ENCODE measurements at regions not wholly inside any gene's neighbourhood (a gene's known extent, or its start where the extent isn't known, plus 50 kb on each side); places are given as distances from the start of the nearest gene placed in this dataset.

DNA sequence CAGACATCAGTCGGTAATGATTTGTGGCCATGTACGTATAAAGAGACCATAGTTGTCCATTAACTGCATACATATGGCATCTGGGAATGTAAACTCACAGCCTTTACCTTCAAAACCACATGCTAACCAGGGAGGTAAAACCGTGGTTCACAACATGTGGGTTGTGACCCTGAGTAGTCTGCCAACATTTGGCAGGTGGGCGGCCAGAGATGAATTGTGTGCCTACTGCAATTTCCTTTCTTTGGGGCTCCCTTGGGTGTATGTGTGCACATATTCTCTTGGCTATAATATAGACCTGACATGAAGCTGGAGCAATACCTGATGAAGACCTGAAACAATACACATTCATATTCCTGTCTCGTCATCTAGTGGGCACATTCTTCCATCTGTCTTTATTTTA lies 396.0 kb downstream of the MLLT3 start:
- Mint-ChIP-seq H3K27ac (ENCODE audit: unreplicated experiment) (no peak overlapping the region), H3K9me3 (ENCODE audit: low read depth, unreplicated experiment) (peaks cover 4% of the 10 kb centered on the region), H3K4me3 (ENCODE audit: low read depth, unreplicated experiment) (no peak overlapping the region), H3K36me3 (ENCODE audit: insufficient read depth, unreplicated experiment) (no peaks in the 10 kb centered on the region), H3K27me3 (ENCODE audit: unreplicated experiment) (no peaks in the 10 kb centered on the region), H3K4me1 (ENCODE audit: low read depth, unreplicated experiment) (peaks cover 8% of the 10 kb centered on the region)
- intact Hi-C loops (cut with micrococcal nuclease; ENCODE audit: unreplicated experiment): no loop called here
- CTCF ChIA-PET: no interaction called here
- no TSS peak for BruUV-seq (replicated peaks)
- no peak for TF ChIP-seq CTCF (IDR thresholded peaks at IDR 0.05; ENCODE audit: unreplicated experiment)
- no peak for DNase-seq

GRCh38 chr9:20225826-20226225 lies 396.5 kb downstream of the MLLT3 start:
- H3K27ac Mint-ChIP-seq (ENCODE audit: unreplicated experiment): no peak overlapping the region
- no peak for DNase-seq
- no peaks in the 10 kb centered on the region for H3K27me3 Mint-ChIP-seq (ENCODE audit: unreplicated experiment)
- peaks cover 8% of the 10 kb centered on the region for H3K4me1 Mint-ChIP-seq (ENCODE audit: low read depth, unreplicated experiment)
- no peaks in the 10 kb centered on the region for H3K36me3 Mint-ChIP-seq (ENCODE audit: insufficient read depth, unreplicated experiment)
- CTCF ChIA-PET: no interaction called here
- no peak for TF ChIP-seq CTCF (IDR thresholded peaks at IDR 0.05; ENCODE audit: unreplicated experiment)
- peaks cover 4% of the 10 kb centered on the region for H3K9me3 Mint-ChIP-seq (ENCODE audit: low read depth, unreplicated experiment)
- intact Hi-C loops (cut with micrococcal nuclease; ENCODE audit: unreplicated experiment): no loop called here
- no peak overlapping the region for H3K4me3 Mint-ChIP-seq (ENCODE audit: low read depth, unreplicated experiment)
- BruUV-seq (replicated peaks): no TSS peak

DNA sequence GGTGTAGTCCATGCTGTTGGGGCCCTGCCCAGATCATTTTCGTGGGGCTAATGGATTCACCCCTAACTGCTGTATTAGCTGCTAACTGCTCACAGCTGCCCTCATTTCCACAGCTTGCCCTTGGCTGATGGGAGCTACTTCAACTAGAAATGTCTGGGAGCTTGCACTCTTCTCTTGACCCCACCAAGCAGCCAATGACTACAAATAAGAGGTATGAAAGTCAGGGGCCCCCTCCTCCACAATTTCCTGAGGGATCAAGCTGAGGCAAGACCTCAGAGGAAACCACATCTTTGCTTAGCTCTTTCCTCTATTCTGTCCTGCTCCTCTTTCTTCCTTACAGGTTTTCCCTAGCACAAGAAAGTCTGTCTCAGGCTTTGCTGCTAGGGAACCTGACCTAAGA lies 397.5 kb downstream of the MLLT3 start:
- no TSS peak for BruUV-seq (replicated peaks)
- Mint-ChIP-seq H3K9me3 (ENCODE audit: low read depth, unreplicated experiment) (peaks cover 4% of the 10 kb centered on the region), H3K4me3 (ENCODE audit: low read depth, unreplicated experiment) (no peak overlapping the region), H3K27ac (ENCODE audit: unreplicated experiment) (no peak overlapping the region), H3K4me1 (ENCODE audit: low read depth, unreplicated experiment) (peaks cover 8% of the 10 kb centered on the region), H3K36me3 (ENCODE audit: insufficient read depth, unreplicated experiment) (no peaks in the 10 kb centered on the region), H3K27me3 (ENCODE audit: unreplicated experiment) (no peaks in the 10 kb centered on the region)
- CTCF ChIA-PET: interaction anchor here (0.9 kb wide), 1 partner anchor 45 kb away, joined by 3 read pairs; no protein-coding TSS in a partner anchor
- intact Hi-C loops (cut with micrococcal nuclease; ENCODE audit: unreplicated experiment): no loop called here
- DNase-seq: no peak
- no peak for TF ChIP-seq CTCF (IDR thresholded peaks at IDR 0.05; ENCODE audit: unreplicated experiment)

GRCh38 chr9:20220286-20220685 lies 402.0 kb downstream of the MLLT3 start:
- TF ChIP-seq CTCF (IDR thresholded peaks at IDR 0.05; ENCODE audit: unreplicated experiment): no peak
- no TSS peak for BruUV-seq (replicated peaks)
- H3K27ac Mint-ChIP-seq (ENCODE audit: unreplicated experiment): no peak overlapping the region
- no peak overlapping the region for H3K4me3 Mint-ChIP-seq (ENCODE audit: low read depth, unreplicated experiment)
- DNase-seq: no peak
- peaks cover 4% of the 10 kb centered on the region for H3K9me3 Mint-ChIP-seq (ENCODE audit: low read depth, unreplicated experiment)
- intact Hi-C loops (cut with micrococcal nuclease; ENCODE audit: unreplicated experiment): no loop called here
- H3K27me3 Mint-ChIP-seq (ENCODE audit: unreplicated experiment): no peaks in the 10 kb centered on the region
- H3K4me1 Mint-ChIP-seq (ENCODE audit: low read depth, unreplicated experiment): no peaks in the 10 kb centered on the region
- H3K36me3 Mint-ChIP-seq (ENCODE audit: insufficient read depth, unreplicated experiment): no peaks in the 10 kb centered on the region
- CTCF ChIA-PET: interaction anchor here (0.6 kb wide), 1 partner anchor 15 kb away, joined by 3 read pairs; no protein-coding TSS in a partner anchor
